ENCODE measurements at regions not wholly inside any gene's neighbourhood (a gene's known extent, or its start where the extent isn't known, plus 50 kb on each side); places are given as distances from the start of the nearest gene placed in this dataset.

DNA sequence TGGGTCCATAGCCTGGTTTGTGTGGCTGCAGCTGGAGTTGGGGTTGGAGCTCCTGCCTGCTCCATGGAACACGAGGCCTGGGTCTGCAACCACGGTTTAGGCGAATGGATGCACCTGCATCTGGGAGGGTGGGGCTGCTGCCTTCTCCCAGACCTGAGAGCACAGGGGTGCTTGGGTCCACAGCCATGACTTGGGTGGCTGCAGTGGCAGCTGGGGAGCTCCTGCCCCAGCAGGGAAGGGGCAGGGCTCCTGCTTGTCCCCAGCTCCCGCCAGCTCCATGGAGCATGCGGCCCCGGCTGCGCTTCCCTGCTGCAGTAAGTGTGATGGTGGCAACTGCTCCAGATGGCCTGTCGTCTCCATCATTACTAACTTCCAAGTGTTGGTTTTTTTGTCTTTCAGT is 571.1 kb upstream of the LRRN3 start:
- H3K4me1 ChIP-seq, result no peaks in the 10 kb centered on the region
- TF ChIP-seq, protein P1, sequence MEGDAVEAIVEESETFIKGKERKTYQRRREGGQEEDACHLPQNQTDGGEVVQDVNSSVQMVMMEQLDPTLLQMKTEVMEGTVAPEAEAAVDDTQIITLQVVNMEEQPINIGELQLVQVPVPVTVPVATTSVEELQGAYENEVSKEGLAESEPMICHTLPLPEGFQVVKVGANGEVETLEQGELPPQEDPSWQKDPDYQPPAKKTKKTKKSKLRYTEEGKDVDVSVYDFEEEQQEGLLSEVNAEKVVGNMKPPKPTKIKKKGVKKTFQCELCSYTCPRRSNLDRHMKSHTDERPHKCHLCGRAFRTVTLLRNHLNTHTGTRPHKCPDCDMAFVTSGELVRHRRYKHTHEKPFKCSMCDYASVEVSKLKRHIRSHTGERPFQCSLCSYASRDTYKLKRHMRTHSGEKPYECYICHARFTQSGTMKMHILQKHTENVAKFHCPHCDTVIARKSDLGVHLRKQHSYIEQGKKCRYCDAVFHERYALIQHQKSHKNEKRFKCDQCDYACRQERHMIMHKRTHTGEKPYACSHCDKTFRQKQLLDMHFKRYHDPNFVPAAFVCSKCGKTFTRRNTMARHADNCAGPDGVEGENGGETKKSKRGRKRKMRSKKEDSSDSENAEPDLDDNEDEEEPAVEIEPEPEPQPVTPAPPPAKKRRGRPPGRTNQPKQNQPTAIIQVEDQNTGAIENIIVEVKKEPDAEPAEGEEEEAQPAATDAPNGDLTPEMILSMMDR (IDR thresholded peaks at IDR 0.05), result no peak
- TF ChIP-seq POLR2A (IDR thresholded peaks at IDR 0.05), result no peak
- intact Hi-C loops (cut with DNase I; ENCODE audit: low total_unique reads), result no loop called here

DNA sequence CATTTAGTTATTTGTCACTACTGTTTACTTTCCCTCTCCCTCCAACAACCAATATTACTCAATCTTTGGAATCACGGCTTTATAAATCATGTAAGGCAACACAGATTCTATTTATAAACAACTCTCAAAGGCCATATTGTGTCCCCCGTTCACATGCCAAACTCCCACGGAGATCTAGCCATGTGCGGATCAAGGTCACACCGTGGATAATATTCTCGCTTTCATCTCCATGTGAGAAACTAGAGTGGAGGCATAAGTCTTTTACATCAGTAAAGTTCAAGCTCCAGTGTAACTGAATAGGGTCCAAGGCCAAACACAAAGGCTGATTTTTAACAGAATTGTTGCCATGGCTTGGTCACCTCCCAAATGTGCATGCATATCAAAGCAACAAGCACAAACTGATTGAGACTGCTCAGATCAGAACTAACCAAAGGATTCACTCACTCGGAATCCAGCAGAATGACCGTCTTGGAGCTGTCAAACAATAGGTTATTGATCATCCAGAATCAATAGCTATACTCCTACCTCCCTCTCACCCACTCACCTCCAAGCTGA is 569.5 kb upstream of the LRRN3 start:
- Histone ChIP-seq H3K4me3 (no peak overlapping the region), H3K9me3 (no peaks in the 10 kb centered on the region), H3K27me3 (no peaks in the 10 kb centered on the region), H3K4me1 (no peaks in the 10 kb centered on the region), H3K36me3 (no peaks in the 10 kb centered on the region), H3K27ac (no peak overlapping the region)
- TF ChIP-seq, protein P1 (IDR thresholded peaks at IDR 0.05), result no peak
- TF ChIP-seq POLR2A (IDR thresholded peaks at IDR 0.05), result no peak
- intact Hi-C loops (cut with DNase I; ENCODE audit: low total_unique reads), result no loop called here
- no peak for DNase-seq

More for the DNA sequence above, 571.1 kb upstream of the LRRN3 start:
- DNase-seq, result no peak
- Histone ChIP-seq H3K9me3 (no peaks in the 10 kb centered on the region), H3K4me3 (no peak overlapping the region), H3K27ac (no peak overlapping the region), H3K36me3 (no peaks in the 10 kb centered on the region), H3K27me3 (no peaks in the 10 kb centered on the region)

DNA sequence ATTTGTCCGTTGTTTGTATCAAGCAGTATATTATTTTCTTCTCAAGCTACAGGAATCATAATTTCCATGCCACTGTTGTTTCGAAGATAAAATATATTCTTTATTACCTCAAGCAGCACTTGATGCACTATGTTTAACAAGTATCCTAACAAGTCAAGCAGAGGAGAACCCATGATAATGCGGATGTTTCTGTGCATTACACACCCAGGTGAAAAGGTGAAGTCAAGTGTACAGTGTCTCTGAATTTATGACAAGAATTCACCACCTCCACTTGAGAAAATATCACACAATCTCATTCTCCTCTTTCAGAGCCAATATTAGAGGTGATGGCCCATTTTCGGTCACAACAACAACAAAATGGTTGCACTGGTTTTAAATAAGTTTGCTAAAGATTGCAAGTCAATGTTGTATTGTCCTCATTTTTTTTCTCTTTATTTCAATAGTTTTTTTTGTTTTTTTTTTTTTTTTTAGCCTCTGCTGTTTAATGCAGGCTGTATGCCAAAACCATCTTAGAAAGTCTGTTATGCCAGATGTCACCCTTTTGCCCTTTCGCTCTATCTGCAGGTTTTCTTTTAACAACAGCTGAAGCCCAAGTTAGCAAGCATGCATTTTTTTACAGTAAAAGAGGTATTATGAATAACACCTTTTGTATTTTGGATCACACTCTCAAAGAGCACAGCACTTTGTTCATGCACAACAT is 568.7 kb upstream of the LRRN3 start:
- TF ChIP-seq, protein P1 (IDR thresholded peaks at IDR 0.05), result no peak
- intact Hi-C loops (cut with DNase I; ENCODE audit: low total_unique reads), result no loop called here

DNA sequence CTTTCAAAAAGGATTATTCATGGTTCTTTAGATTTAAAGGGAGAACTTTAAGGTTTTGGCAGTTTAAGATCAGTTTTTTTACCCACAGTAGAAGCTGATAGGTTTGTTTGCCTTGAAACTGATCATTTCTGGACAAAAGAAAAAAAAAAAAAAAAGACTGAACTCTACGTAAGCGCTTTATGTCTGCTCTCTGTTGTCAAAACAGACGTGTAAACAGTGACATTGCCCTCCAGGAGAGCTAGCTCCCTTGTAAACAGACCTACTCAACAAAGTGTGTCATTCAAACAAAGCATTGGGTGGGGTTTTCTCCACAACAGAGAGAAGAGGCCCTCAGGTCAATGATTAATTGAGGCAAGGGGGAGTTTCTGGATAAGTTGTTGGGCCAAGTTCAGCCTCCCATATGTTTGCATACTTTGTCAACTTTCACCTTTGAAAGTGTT is 568.1 kb upstream of the LRRN3 start:
- H3K4me3 ChIP-seq, result no peak overlapping the region
- no peaks in the 10 kb centered on the region for H3K36me3 ChIP-seq
- TF ChIP-seq, protein P1 (IDR thresholded peaks at IDR 0.05), result no peak
- TF ChIP-seq POLR2A (IDR thresholded peaks at IDR 0.05), result no peak
- no peaks in the 10 kb centered on the region for H3K9me3 ChIP-seq
- intact Hi-C loops (cut with DNase I; ENCODE audit: low total_unique reads), result no loop called here
- H3K27me3 ChIP-seq, result no peaks in the 10 kb centered on the region
- no peak for DNase-seq
- H3K4me1 ChIP-seq, result no peaks in the 10 kb centered on the region
- no peak overlapping the region for H3K27ac ChIP-seq

More for the DNA sequence above, 568.7 kb upstream of the LRRN3 start:
- H3K4me3 ChIP-seq, result no peak overlapping the region
- H3K4me1 ChIP-seq, result no peaks in the 10 kb centered on the region
- H3K27ac ChIP-seq, result no peak overlapping the region
- H3K27me3 ChIP-seq, result no peaks in the 10 kb centered on the region
- H3K36me3 ChIP-seq, result no peaks in the 10 kb centered on the region
- H3K9me3 ChIP-seq, result no peaks in the 10 kb centered on the region
- no peak for DNase-seq

DNA sequence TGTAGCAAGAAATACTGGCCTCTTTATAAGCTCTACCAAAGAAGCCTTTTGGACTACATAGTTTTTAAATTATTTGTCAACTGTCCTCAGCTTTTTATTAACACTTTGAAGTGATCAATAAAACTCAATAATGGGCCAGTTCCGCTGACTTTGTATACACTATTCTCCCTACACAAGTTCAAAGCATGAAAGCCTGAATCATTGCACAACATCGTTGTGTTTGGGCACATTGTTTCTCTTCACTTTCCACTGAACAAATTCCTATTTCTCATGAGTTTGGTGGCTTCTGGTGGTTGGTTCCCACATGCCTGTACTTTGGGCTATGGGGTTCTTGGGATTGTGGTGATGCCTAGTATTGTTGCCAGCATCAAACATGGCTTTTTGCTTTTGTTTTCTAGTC is 561.8 kb upstream of the LRRN3 start:
- no peak overlapping the region for H3K4me3 ChIP-seq
- H3K4me1 ChIP-seq, result no peaks in the 10 kb centered on the region
- intact Hi-C loops (cut with DNase I; ENCODE audit: low total_unique reads), result no loop called here
- no peaks in the 10 kb centered on the region for H3K9me3 ChIP-seq
- TF ChIP-seq, protein P1 (IDR thresholded peaks at IDR 0.05), result no peak
- no peak for TF ChIP-seq POLR2A (IDR thresholded peaks at IDR 0.05)
- H3K36me3 ChIP-seq, result no peaks in the 10 kb centered on the region
- H3K27me3 ChIP-seq, result no peaks in the 10 kb centered on the region
- no peak overlapping the region for H3K27ac ChIP-seq
- DNase-seq, result no peak

All from uterus (tissue), 3 donors.